SK-N-MC (cell line): ENCODE measurements at regions not wholly inside any gene's neighbourhood (a gene's known extent, or its start where the extent isn't known, plus 50 kb on each side); places are given as distances from the start of the nearest gene placed in this dataset.

Experiments
- DNase-seq: peaks from one replicate; pipeline ENCODE4 v3.0.0-alpha.2; 2011; ENCODE audit warnings: low read depth, low spot score
- H3K27ac ChIP-seq: fragments of 200-600 bp; sonication (generic); 2 replicates; pipeline ENCODE4 v1.5.1; 2016; ENCODE audit warnings: mixed run types
- H3K36me3 ChIP-seq: fragments of 200-600 bp; sonication (generic); 2 replicates; pipeline ENCODE4 v1.6.1; 2017; ENCODE audit warnings: antibody characterized with exemption, low read length, mixed read lengths; ENCODE audit not compliant: insufficient read depth
- H3K4me3 ChIP-seq: fragments of 200-600 bp; sonication (generic); 2 replicates; pipeline ENCODE4 v1.5.1; 2016
- H3K9ac ChIP-seq: fragments of 200-600 bp; sonication (generic); 2 replicates; pipeline ENCODE4 v1.8.0; 2017; ENCODE audit warnings: mixed run types, mixed read lengths; ENCODE audit not compliant: insufficient read length
- H3K9me3 ChIP-seq: fragments of 200-600 bp; sonication (generic); 2 replicates; pipeline ENCODE4 v1.6.1; 2017; ENCODE audit warnings: low read depth, mild to moderate bottlenecking, antibody characterized with exemption, low read length, moderate library complexity, mixed read lengths
- EZH2 ChIP-seq: fragments of 200-600 bp; sonication (generic); IDR thresholded peaks from one replicate; pipeline ENCODE4 v1.6.1; 2017; ENCODE audit warnings: antibody characterized with exemption
- FOXP2 ChIP-seq: optimal IDR thresholded peaks from 2 replicates; pipeline ENCODE3; 2011; ENCODE audit warnings: mild to moderate bottlenecking, moderate library complexity; ENCODE audit not compliant: insufficient read depth; ENCODE audit errors: extremely low read length, control extremely low read depth
- POLR2AphosphoS5 ChIP-seq: IDR thresholded peaks from 2 replicates; pipeline ENCODE4 v1.6.1; 2012; ENCODE audit warnings: mild to moderate bottlenecking, low read depth, low read length, borderline replicate concordance

- TF ChIP-seq EZH2 (no peak), POLR2AphosphoS5 (no peak), FOXP2 (no peak)
- Histone ChIP-seq H3K27ac (peak overlapping the region; percentile 73), H3K36me3 (no peaks in the 10 kb centered on the region), H3K4me3 (0 out of 2 replicates have a peak overlapping the region, but pooled peaks have one; percentile 1), H3K9me3 (no peaks in the 10 kb centered on the region), H3K9ac (no peak overlapping the region)
- no peak for DNase-seq
Observed at GRCh38 chr5:93891491-93892480, 150.4 kb upstream of the POU5F2 start.

DNA sequence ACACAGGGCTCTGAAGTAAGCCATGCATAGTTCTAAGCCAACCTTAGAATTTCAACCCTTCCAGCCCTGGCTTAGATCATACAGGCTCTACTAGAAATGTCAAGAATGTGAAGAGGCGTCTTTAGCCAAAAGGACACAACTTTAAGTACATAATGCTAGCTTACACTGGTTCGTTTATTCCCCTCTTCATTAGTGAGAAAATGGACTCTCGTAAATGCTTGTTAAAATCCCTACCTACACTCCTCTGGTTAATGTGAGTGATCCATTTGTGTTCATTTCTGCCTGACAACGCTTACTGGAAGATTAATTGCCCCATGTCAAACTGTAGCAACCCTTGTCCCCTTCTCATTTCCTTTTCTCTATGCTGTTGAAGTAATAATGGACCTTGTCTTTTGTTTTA lies 149.3 kb upstream of the POU5F2 start:
- no peak for DNase-seq
- no peak overlapping the region for H3K27ac ChIP-seq
- TF ChIP-seq FOXP2 (no peak), POLR2AphosphoS5 (no peak), EZH2 (no peak)
- H3K36me3 ChIP-seq, result no peaks in the 10 kb centered on the region
- H3K9me3 ChIP-seq, result no peaks in the 10 kb centered on the region
- no peak overlapping the region for H3K4me3 ChIP-seq
- H3K9ac ChIP-seq, result no peak overlapping the region

DNA sequence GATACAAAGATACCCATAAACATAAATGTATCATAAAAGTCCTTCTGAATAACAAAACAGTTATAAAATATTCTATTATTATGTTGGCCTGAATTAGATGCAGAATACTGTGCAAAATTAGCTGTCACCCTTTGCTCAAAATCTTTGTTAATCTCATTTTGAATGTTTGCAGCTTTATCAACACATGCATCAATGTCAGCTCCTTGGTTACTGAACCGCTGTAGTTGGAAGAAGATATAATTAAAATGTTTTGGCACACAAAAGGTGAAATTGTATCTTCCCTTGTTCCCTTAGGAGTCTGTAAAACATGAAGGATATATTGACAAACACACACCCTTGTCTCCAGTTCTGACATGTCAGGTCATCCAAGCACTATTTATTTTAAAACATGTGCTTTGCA lies 146.3 kb upstream of the POU5F2 start:
- no peaks in the 10 kb centered on the region for H3K9me3 ChIP-seq
- no peak overlapping the region for H3K4me3 ChIP-seq
- no peak for DNase-seq
- H3K27ac ChIP-seq, result no peak overlapping the region
- TF ChIP-seq EZH2, result no peak
- TF ChIP-seq FOXP2, result no peak
- TF ChIP-seq POLR2AphosphoS5, result no peak
- no peaks in the 10 kb centered on the region for H3K36me3 ChIP-seq
- H3K9ac ChIP-seq, result no peak overlapping the region

- Histone ChIP-seq H3K9ac (no peak overlapping the region), H3K36me3 (no peaks in the 10 kb centered on the region), H3K27ac (no peak overlapping the region), H3K9me3 (no peaks in the 10 kb centered on the region), H3K4me3 (no peak overlapping the region)
- no peak for DNase-seq
- TF ChIP-seq EZH2 (no peak), POLR2AphosphoS5 (no peak), FOXP2 (no peak)
Observed at GRCh38 chr5:93886917-93887361, 145.5 kb upstream of the POU5F2 start.

DNA sequence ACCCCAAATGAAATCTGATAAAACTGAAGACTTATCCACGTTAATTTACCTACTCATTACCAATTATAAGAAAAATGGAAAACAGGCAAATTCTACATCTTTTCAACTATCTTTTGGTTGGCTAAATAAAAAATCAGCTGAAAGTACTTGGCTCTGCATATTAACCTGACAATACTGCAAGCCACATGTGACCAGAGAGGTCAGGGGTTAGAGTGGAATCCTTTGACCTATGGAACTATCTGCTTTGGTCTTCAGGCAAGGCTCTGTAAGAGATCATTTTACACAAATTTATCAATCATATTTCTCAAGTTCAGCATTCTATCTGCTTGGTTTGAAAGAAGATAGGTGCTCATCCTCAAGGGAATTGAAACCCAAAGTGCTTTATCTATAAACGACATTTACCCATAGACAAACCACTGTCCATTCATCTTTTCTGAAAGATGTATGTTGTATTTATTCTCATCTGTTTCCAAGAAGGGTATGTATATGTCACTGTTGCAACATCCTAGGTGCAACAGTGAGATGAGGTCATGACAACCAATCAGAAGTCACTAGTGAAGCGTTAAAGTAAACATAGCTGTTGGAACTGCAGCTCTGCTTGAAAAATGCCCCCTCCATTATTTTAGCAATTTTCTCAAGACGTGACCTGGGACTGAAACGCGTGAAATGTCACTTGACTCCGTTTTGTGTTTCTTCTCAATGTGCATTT lies 144.9 kb upstream of the POU5F2 start:
- TF ChIP-seq POLR2AphosphoS5 (no peak), FOXP2 (no peak), EZH2 (no peak)
- DNase-seq, result no peak
- H3K4me3 ChIP-seq, result no peak overlapping the region
- no peaks in the 10 kb centered on the region for H3K9me3 ChIP-seq
- H3K36me3 ChIP-seq, result no peaks in the 10 kb centered on the region
- no peak overlapping the region for H3K9ac ChIP-seq
- no peak overlapping the region for H3K27ac ChIP-seq

- Histone ChIP-seq H3K4me3 (no peak overlapping the region), H3K27ac (0 out of 2 replicates have a peak overlapping the region, but pooled peaks have one; percentile 8), H3K9ac (no peak overlapping the region), H3K36me3 (no peaks in the 10 kb centered on the region), H3K9me3 (no peaks in the 10 kb centered on the region)
- TF ChIP-seq FOXP2, result no peak
- TF ChIP-seq POLR2AphosphoS5, result no peak
- TF ChIP-seq EZH2, result no peak
- DNase-seq, result no peak
Observed at GRCh38 chr5:93884254-93884653, 142.9 kb upstream of the POU5F2 start.

GRCh38 chr5:93883459-93883858 lies 142.1 kb upstream of the POU5F2 start:
- H3K36me3 ChIP-seq, result no peaks in the 10 kb centered on the region
- TF ChIP-seq POLR2AphosphoS5 (no peak), FOXP2 (no peak), EZH2 (no peak)
- H3K9ac ChIP-seq, result no peak overlapping the region
- H3K4me3 ChIP-seq, result peak overlapping the region; percentile 23; the same call in 1 of the 2 replicates
- no peaks in the 10 kb centered on the region for H3K9me3 ChIP-seq
- DNase-seq, result no peak
- peak overlapping the region; percentile 72; the same call in 1 of the 2 replicates for H3K27ac ChIP-seq

DNA sequence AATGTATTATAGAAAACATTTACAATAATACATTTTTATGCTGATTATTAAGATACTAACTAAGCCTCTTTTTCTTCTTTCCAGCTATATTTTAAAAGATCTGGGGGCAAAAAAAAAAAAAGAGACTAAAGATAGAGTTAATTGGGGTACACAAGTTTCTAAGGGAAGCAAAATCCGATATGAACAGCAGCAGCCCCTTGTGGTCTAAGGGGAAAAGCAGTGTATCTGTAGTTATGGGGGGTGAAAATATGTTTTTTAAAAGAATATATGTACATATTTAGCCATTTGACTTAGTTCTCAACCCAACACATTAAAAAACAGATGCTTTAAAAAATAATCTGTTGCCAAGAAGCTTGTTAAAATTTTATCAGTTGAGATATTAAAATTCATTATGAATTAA lies 134.3 kb upstream of the POU5F2 start:
- TF ChIP-seq EZH2 (no peak), POLR2AphosphoS5 (no peak), FOXP2 (no peak)
- Histone ChIP-seq H3K4me3 (no peak overlapping the region), H3K9ac (no peak overlapping the region), H3K9me3 (no peaks in the 10 kb centered on the region), H3K27ac (peak overlapping the region; percentile 45; the same call in 1 of the 2 replicates), H3K36me3 (no peaks in the 10 kb centered on the region)
- DNase-seq, result no peak
